ENCODE measurements at regions not wholly inside any gene's neighbourhood (a gene's known extent, or its start where the extent isn't known, plus 50 kb on each side); places are given as distances from the start of the nearest gene placed in this dataset.
A peak's percentile ranks its signal among the peaks of the same experiment; 100 is the strongest.
"Not testable (repeated sequence)": the region's sequence is repeated elsewhere in the genome, so short reads cannot be mapped to it uniquely, and the experiment has no call there.

- no peaks in the 10 kb centered on the region for H3K27me3 ChIP-seq (ENCODE audit: control insufficient read depth in 3 of 3, insufficient read depth in 3 of 3, low read length in 3 of 3)
- peaks cover 0 to 3% (median 0%) of the 10 kb centered on the region in 3 donors for H3K4me1 ChIP-seq (ENCODE audit: control insufficient read depth in 3 of 3, insufficient read depth in 2 of 3, low read depth in 1 of 3, low read length in 2 of 3)
- FAIRE-seq (no peak), DNase-seq (no peak)
- H3K9me3 ChIP-seq (ENCODE audit: control insufficient read depth in 2 of 2, insufficient read depth in 1 of 2, low read depth in 1 of 2, low read length in 1 of 2) = no peaks in the 10 kb centered on the region
- H3K27ac ChIP-seq (ENCODE audit: low read depth in 1 of 3, low read length in 2 of 3) = no peak overlapping the region
- H3K36me3 ChIP-seq (ENCODE audit: control insufficient read depth in 3 of 3, insufficient read depth in 2 of 3, low read depth in 1 of 3, low read length in 3 of 3) = no peaks in the 10 kb centered on the region
- 12 to 25% (median 21%) methylated on average over 2 of the region's 2 CpGs for WGBS, 3 donors
- no peak overlapping the region for H3K4me3 ChIP-seq (ENCODE audit: low read depth in 1 of 3, low read length in 3 of 3)
Measured at GRCh38 chr9:87386490-87387025, 111.1 kb upstream of the DAPK1 start.

GRCh38 chr9:87387351-87388011 lies 110.2 kb upstream of the DAPK1 start:
- DNase-seq (no peak), FAIRE-seq (no peak)
- no peak overlapping the region for H3K4me3 ChIP-seq (ENCODE audit: low read depth in 1 of 3, low read length in 3 of 3)
- WGBS, 3 donors = 75 to 82% (median 79%) methylated on average over 5 of the region's 5 CpGs
- H3K27me3 ChIP-seq (ENCODE audit: control insufficient read depth in 3 of 3, insufficient read depth in 3 of 3, low read length in 3 of 3) = no peaks in the 10 kb centered on the region
- H3K36me3 ChIP-seq (ENCODE audit: control insufficient read depth in 3 of 3, insufficient read depth in 2 of 3, low read depth in 1 of 3, low read length in 3 of 3) = no peaks in the 10 kb centered on the region
- no peak overlapping the region for H3K27ac ChIP-seq (ENCODE audit: low read depth in 1 of 3, low read length in 2 of 3)
- no peaks in the 10 kb centered on the region for H3K9me3 ChIP-seq (ENCODE audit: control insufficient read depth in 2 of 2, insufficient read depth in 1 of 2, low read depth in 1 of 2, low read length in 1 of 2)
- no peaks in the 10 kb centered on the region for H3K4me1 ChIP-seq (ENCODE audit: control insufficient read depth in 3 of 3, insufficient read depth in 2 of 3, low read depth in 1 of 3, low read length in 2 of 3)

- not testable (repeated sequence) for H3K36me3 ChIP-seq (ENCODE audit: control insufficient read depth in 3 of 3, insufficient read depth in 2 of 3, low read depth in 1 of 3, low read length in 3 of 3); FAIRE-seq; H3K9me3 ChIP-seq (ENCODE audit: control insufficient read depth in 2 of 2, insufficient read depth in 1 of 2, low read depth in 1 of 2, low read length in 1 of 2); DNase-seq; H3K4me1 ChIP-seq (ENCODE audit: control insufficient read depth in 3 of 3, insufficient read depth in 2 of 3, low read depth in 1 of 3, low read length in 2 of 3); H3K27me3 ChIP-seq (ENCODE audit: control insufficient read depth in 3 of 3, insufficient read depth in 3 of 3, low read length in 3 of 3); H3K4me3 ChIP-seq (ENCODE audit: low read depth in 1 of 3, low read length in 3 of 3); H3K27ac ChIP-seq (ENCODE audit: low read depth in 1 of 3, low read length in 2 of 3)
- WGBS, 3 donors = 90 to 94% (median 91%) methylated on average over 8 of the region's 8 CpGs
Measured at GRCh38 chr9:87388708-87389107, 109.0 kb upstream of the DAPK1 start.

- Histone ChIP-seq H3K4me1 (ENCODE audit: control insufficient read depth in 3 of 3, insufficient read depth in 2 of 3, low read depth in 1 of 3, low read length in 2 of 3) (no peaks in the 10 kb centered on the region), H3K4me3 (ENCODE audit: low read depth in 1 of 3, low read length in 3 of 3) (no peak overlapping the region), H3K27ac (ENCODE audit: low read depth in 1 of 3, low read length in 2 of 3) (no peak overlapping the region), H3K27me3 (ENCODE audit: control insufficient read depth in 3 of 3, insufficient read depth in 3 of 3, low read length in 3 of 3) (no peaks in the 10 kb centered on the region), H3K9me3 (ENCODE audit: control insufficient read depth in 2 of 2, insufficient read depth in 1 of 2, low read depth in 1 of 2, low read length in 1 of 2) (peaks cover 0 to 8% of the 10 kb centered on the region in 2 donors), H3K36me3 (ENCODE audit: control insufficient read depth in 3 of 3, insufficient read depth in 2 of 3, low read depth in 1 of 3, low read length in 3 of 3) (no peaks in the 10 kb centered on the region)
- DNase-seq = no peak
- WGBS, 3 donors = 81 to 94% (median 82%) methylated on average over 3 of the region's 3 CpGs
- FAIRE-seq = no peak
Measured at GRCh38 chr9:87389936-87390335, 107.7 kb upstream of the DAPK1 start.

GRCh38 chr9:87390361-87390760 lies 107.3 kb upstream of the DAPK1 start:
- no peak for FAIRE-seq

GRCh38 chr9:87392086-87392485 lies 105.6 kb upstream of the DAPK1 start:
- 81 to 82% (median 82%) methylated on average over 2 of the region's 2 CpGs for WGBS, 3 donors
- H3K4me1 ChIP-seq (ENCODE audit: control insufficient read depth in 3 of 3, insufficient read depth in 2 of 3, low read depth in 1 of 3, low read length in 2 of 3) = peaks cover 0 to 3% (median 0%) of the 10 kb centered on the region in 3 donors
- H3K9me3 ChIP-seq (ENCODE audit: control insufficient read depth in 2 of 2, insufficient read depth in 1 of 2, low read depth in 1 of 2, low read length in 1 of 2) = peaks cover 0 to 8% of the 10 kb centered on the region in 2 donors
- no peak overlapping the region for H3K4me3 ChIP-seq (ENCODE audit: low read depth in 1 of 3, low read length in 3 of 3)
- no peaks in the 10 kb centered on the region for H3K36me3 ChIP-seq (ENCODE audit: control insufficient read depth in 3 of 3, insufficient read depth in 2 of 3, low read depth in 1 of 3, low read length in 3 of 3)
- no peak for FAIRE-seq
- no peaks in the 10 kb centered on the region for H3K27me3 ChIP-seq (ENCODE audit: control insufficient read depth in 3 of 3, insufficient read depth in 3 of 3, low read length in 3 of 3)
- DNase-seq = no peak
- H3K27ac ChIP-seq (ENCODE audit: low read depth in 1 of 3, low read length in 2 of 3) = no peak overlapping the region

More at GRCh38 chr9:87390361-87390760, 107.3 kb upstream of the DAPK1 start:
- H3K4me1 ChIP-seq (ENCODE audit: control insufficient read depth in 3 of 3, insufficient read depth in 2 of 3, low read depth in 1 of 3, low read length in 2 of 3) = no peaks in the 10 kb centered on the region
- WGBS, 3 donors = 65 to 92% (median 85%) methylated on average over 2 of the region's 2 CpGs
- no peak overlapping the region for H3K27ac ChIP-seq (ENCODE audit: low read depth in 1 of 3, low read length in 2 of 3)
- DNase-seq = no peak
- H3K36me3 ChIP-seq (ENCODE audit: control insufficient read depth in 3 of 3, insufficient read depth in 2 of 3, low read depth in 1 of 3, low read length in 3 of 3) = no peaks in the 10 kb centered on the region
- peaks cover 0 to 8% of the 10 kb centered on the region in 2 donors for H3K9me3 ChIP-seq (ENCODE audit: control insufficient read depth in 2 of 2, insufficient read depth in 1 of 2, low read depth in 1 of 2, low read length in 1 of 2)
- no peaks in the 10 kb centered on the region for H3K27me3 ChIP-seq (ENCODE audit: control insufficient read depth in 3 of 3, insufficient read depth in 3 of 3, low read length in 3 of 3)
- no peak overlapping the region for H3K4me3 ChIP-seq (ENCODE audit: low read depth in 1 of 3, low read length in 3 of 3)

- Histone ChIP-seq H3K9me3 (ENCODE audit: control insufficient read depth in 2 of 2, insufficient read depth in 1 of 2, low read depth in 1 of 2, low read length in 1 of 2) (peaks cover 0 to 8% of the 10 kb centered on the region in 2 donors), H3K27me3 (ENCODE audit: control insufficient read depth in 3 of 3, insufficient read depth in 3 of 3, low read length in 3 of 3) (no peaks in the 10 kb centered on the region), H3K4me1 (ENCODE audit: control insufficient read depth in 3 of 3, insufficient read depth in 2 of 3, low read depth in 1 of 3, low read length in 2 of 3) (peaks cover 0 to 3% (median 0%) of the 10 kb centered on the region in 3 donors), H3K36me3 (ENCODE audit: control insufficient read depth in 3 of 3, insufficient read depth in 2 of 3, low read depth in 1 of 3, low read length in 3 of 3) (no peaks in the 10 kb centered on the region), H3K27ac (ENCODE audit: low read depth in 1 of 3, low read length in 2 of 3) (no peak overlapping the region), H3K4me3 (ENCODE audit: low read depth in 1 of 3, low read length in 3 of 3) (no peak overlapping the region)
- WGBS, 3 donors = 88 to 93% (median 92%) methylated on average over 4 of the region's 4 CpGs
- FAIRE-seq (no peak), DNase-seq (no peak)
Measured at GRCh38 chr9:87393706-87394230, 103.9 kb upstream of the DAPK1 start.

- Histone ChIP-seq H3K27ac (ENCODE audit: low read depth in 1 of 3, low read length in 2 of 3) (no peak overlapping the region), H3K9me3 (ENCODE audit: control insufficient read depth in 2 of 2, insufficient read depth in 1 of 2, low read depth in 1 of 2, low read length in 1 of 2) (peaks cover 0 to 8% of the 10 kb centered on the region in 2 donors), H3K4me1 (ENCODE audit: control insufficient read depth in 3 of 3, insufficient read depth in 2 of 3, low read depth in 1 of 3, low read length in 2 of 3) (peaks cover 0 to 3% (median 0%) of the 10 kb centered on the region in 3 donors), H3K36me3 (ENCODE audit: control insufficient read depth in 3 of 3, insufficient read depth in 2 of 3, low read depth in 1 of 3, low read length in 3 of 3) (no peaks in the 10 kb centered on the region), H3K4me3 (ENCODE audit: low read depth in 1 of 3, low read length in 3 of 3) (no peak overlapping the region), H3K27me3 (ENCODE audit: control insufficient read depth in 3 of 3, insufficient read depth in 3 of 3, low read length in 3 of 3) (no peaks in the 10 kb centered on the region)
- peak; percentile 73 to 75 for DNase-seq
- 4 to 48% (median 24%) methylated on average over 11 of the region's 11 CpGs for WGBS, 3 donors
- no peak for FAIRE-seq
Measured at GRCh38 chr9:87395804-87396479, 101.7 kb upstream of the DAPK1 start.

Measured in small intestine (tissue), 7 donors.